BLaER1 (cell line): ENCODE measurements at regions not wholly inside any gene's neighbourhood (a gene's known extent, or its start where the extent isn't known, plus 50 kb on each side); places are given as distances from the start of the nearest gene placed in this dataset.
"Not testable (repeated sequence)": the region's sequence is repeated elsewhere in the genome, so short reads cannot be mapped to it uniquely, and the experiment has no call there.

Experiments
- H3K27ac ChIP-seq: shearing (Covaris generic); formaldehyde crosslinking; 2 replicates; pipeline ENCODE4 v1.8.1; 2022
- H3K27me3 ChIP-seq: shearing (Covaris generic); formaldehyde crosslinking; 2 replicates; pipeline ENCODE4 v1.8.1; 2022
- H3K36me3 ChIP-seq: shearing (Covaris generic); formaldehyde crosslinking; 2 replicates; pipeline ENCODE4 v1.8.1; 2022
- H3K4me1 ChIP-seq: shearing (Covaris generic); formaldehyde crosslinking; 2 replicates; pipeline ENCODE4 v1.8.1; 2022
- H3K4me2 ChIP-seq: shearing (Covaris generic); formaldehyde crosslinking; 2 replicates; pipeline ENCODE4 v1.8.1; 2022
- H3K4me3 ChIP-seq: shearing (Covaris generic); formaldehyde crosslinking; 2 replicates; pipeline ENCODE4 v1.8.1; 2022
- H3K9ac ChIP-seq: shearing (Covaris generic); formaldehyde crosslinking; 2 replicates; pipeline ENCODE4 v1.8.1; 2022
- H3K9me3 ChIP-seq: shearing (Covaris generic); formaldehyde crosslinking; 2 replicates; pipeline ENCODE4 v1.8.1; 2022
- H4K20me1 ChIP-seq: shearing (Covaris generic); formaldehyde crosslinking; 2 replicates; pipeline ENCODE4 v1.8.1; 2022
- Cebpa-rat ChIP-seq: shearing (Covaris generic); IDR thresholded peaks from 2 replicates; pipeline ENCODE4 v1.8.1; 2022

DNA sequence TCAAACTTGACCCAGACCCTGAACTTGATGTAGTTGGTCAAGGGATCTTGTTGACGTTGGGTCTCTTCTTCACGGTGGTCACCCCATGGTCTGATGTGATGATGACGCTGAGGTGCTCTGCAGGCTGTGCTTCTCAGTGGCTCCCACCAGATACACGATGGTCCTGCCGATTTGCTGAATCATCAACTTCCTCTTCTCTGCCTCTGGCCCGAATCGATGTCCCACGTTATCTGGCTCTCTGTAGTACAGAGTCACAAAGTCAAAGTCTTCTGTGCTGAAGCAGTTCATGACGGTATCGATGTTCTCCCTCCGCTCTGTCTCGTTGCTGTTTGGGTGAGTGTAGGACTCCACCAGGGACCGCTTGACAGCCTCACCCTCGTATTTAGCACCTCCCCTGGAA is 58.5 kb upstream of the ZNF195 start:
- H3K27ac ChIP-seq, H3K9me3 ChIP-seq: not testable (repeated sequence)

DNA sequence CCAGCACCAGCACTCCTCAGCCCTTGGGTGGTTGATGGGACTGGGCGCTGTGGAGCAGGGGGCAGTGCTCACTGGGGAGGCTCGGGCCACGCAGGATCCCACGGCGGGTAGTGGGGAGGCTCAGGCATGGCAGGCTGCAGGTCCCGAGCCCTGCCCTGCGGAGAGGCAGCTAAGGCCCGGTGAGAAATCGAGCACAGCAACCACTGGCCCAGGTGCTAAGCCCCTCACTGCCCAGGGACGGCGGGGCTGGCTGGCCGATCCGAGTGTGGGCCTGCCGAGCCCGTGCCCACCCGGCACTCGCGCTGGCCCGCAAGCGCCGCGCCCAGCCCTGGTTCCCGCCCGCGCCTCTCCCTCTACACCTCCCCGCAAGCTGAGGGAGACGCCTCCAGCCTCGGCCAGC is 56.0 kb upstream of the ZNF195 start:
- H3K9ac ChIP-seq: no peak overlapping the region
- no peaks in the 10 kb centered on the region for H4K20me1 ChIP-seq
- H3K4me3 ChIP-seq: no peak overlapping the region
- no peaks in the 10 kb centered on the region for H3K9me3 ChIP-seq
- no peaks in the 10 kb centered on the region for H3K4me1 ChIP-seq
- H3K27me3 ChIP-seq: no peaks in the 10 kb centered on the region
- TF ChIP-seq Cebpa-rat: no peak
- no peaks in the 10 kb centered on the region for H3K36me3 ChIP-seq
- no peak overlapping the region for H3K4me2 ChIP-seq
- no peak overlapping the region for H3K27ac ChIP-seq

More for the DNA sequence above, 58.5 kb upstream of the ZNF195 start:
- H3K4me3 ChIP-seq, H3K9ac ChIP-seq, H3K27me3 ChIP-seq, H4K20me1 ChIP-seq, H3K4me2 ChIP-seq, H3K4me1 ChIP-seq, H3K36me3 ChIP-seq: not testable (repeated sequence)

GRCh38 chr11:3429191-3429590 is 50.2 kb upstream of the ZNF195 start:
- H3K4me1 ChIP-seq, H3K27ac ChIP-seq, H4K20me1 ChIP-seq, H3K27me3 ChIP-seq, H3K36me3 ChIP-seq, H3K9me3 ChIP-seq, H3K9ac ChIP-seq, H3K4me2 ChIP-seq, H3K4me3 ChIP-seq: not testable (repeated sequence)
